GM23338 (cell line): ENCODE measurements at regions not wholly inside any gene's neighbourhood (a gene's known extent, or its start where the extent isn't known, plus 50 kb on each side); places are given as distances from the start of the nearest gene placed in this dataset.

Source experiments
- ATAC-seq: fragments of 200-7000 bp; cut with Tn5 transposase; 3 replicates; pipeline ENCODE4 v1.9.1; 2020
- DNase-seq: peaks from one replicate; pipeline ENCODE4 v3.0.0-alpha.2; 2015; ENCODE audit warnings: low spot score
- H2AFZ ChIP-seq: fragments of 200-600 bp; sonication (generic); 2 replicates; pipeline ENCODE4 v1.8.0; 2016; ENCODE audit warnings: antibody characterized with exemption, mild to moderate bottlenecking, moderate library complexity
- H3F3A ChIP-seq: fragments of 200-600 bp; sonication (generic); replicated peaks from 2 replicates; pipeline ENCODE4 v1.8.0; 2017; ENCODE audit warnings: antibody characterized with exemption, mixed run types, low read depth
- H3K27ac ChIP-seq: fragments of 200-600 bp; sonication (generic); 2 replicates; pipeline ENCODE4 v1.6.1; 2016; ENCODE audit warnings: low read depth
- H3K27me3 ChIP-seq: fragments of 200-600 bp; sonication (generic); 2 replicates; pipeline ENCODE4 v1.8.0; 2016; ENCODE audit warnings: mild to moderate bottlenecking, mixed run types, moderate library complexity; ENCODE audit not compliant: insufficient read depth
- H3K36me3 ChIP-seq: fragments of 200-600 bp; sonication (generic); 2 replicates; pipeline ENCODE4 v1.8.0; 2016; ENCODE audit warnings: mild to moderate bottlenecking; ENCODE audit not compliant: insufficient read depth
- H3K4me1 ChIP-seq: fragments of 200-600 bp; sonication (generic); 2 replicates; pipeline ENCODE4 v1.8.0; 2016; ENCODE audit warnings: mild to moderate bottlenecking, moderate library complexity; ENCODE audit not compliant: insufficient read depth
- H3K4me2 ChIP-seq: fragments of 200-600 bp; sonication (generic); 2 replicates; pipeline ENCODE4 v1.7.1; 2017; ENCODE audit warnings: mixed run types
- H3K4me3 ChIP-seq: fragments of 200-600 bp; sonication (generic); 2 replicates; pipeline ENCODE4 v1.6.1; 2016; ENCODE audit warnings: mixed run types
- H3K79me2 ChIP-seq: fragments of 200-600 bp; sonication (generic); replicated peaks from 2 replicates; pipeline ENCODE4 v1.8.0; 2017; ENCODE audit warnings: mild to moderate bottlenecking; ENCODE audit not compliant: insufficient read depth
- H3K9me2 ChIP-seq: fragments of 200-600 bp; sonication (generic); 2 replicates; pipeline ENCODE4 v1.8.0; 2017; ENCODE audit not compliant: insufficient read depth
- H4K20me1 ChIP-seq: fragments of 200-600 bp; sonication (generic); replicated peaks from 2 replicates; pipeline ENCODE4 v1.8.0; 2017; ENCODE audit warnings: mild to moderate bottlenecking; ENCODE audit not compliant: insufficient read depth
- H3K27ac Mint-ChIP-seq: 2 replicates; pipeline ENCODE4 v1.8.0; 2020; ENCODE audit warnings: inconsistent platforms, mild to moderate bottlenecking, moderate library complexity, mixed read lengths
- H3K27me3 Mint-ChIP-seq: 3 replicates; pipeline ENCODE4 v1.8.0; 2022; ENCODE audit warnings: low read depth, mild to moderate bottlenecking, moderate library complexity, mixed read lengths, inconsistent platforms; ENCODE audit not compliant: insufficient read depth, poor library complexity
- H3K36me3 Mint-ChIP-seq: 3 replicates; pipeline ENCODE4 v1.8.0; 2021; ENCODE audit warnings: low read depth, mild to moderate bottlenecking, inconsistent platforms, moderate library complexity, mixed read lengths
- H3K4me1 Mint-ChIP-seq: 3 replicates; pipeline ENCODE4 v1.8.0; 2020; ENCODE audit warnings: mild to moderate bottlenecking, inconsistent platforms, mixed read lengths
- H3K4me3 Mint-ChIP-seq: 3 replicates; pipeline ENCODE4 v1.8.0; 2021; ENCODE audit warnings: moderate library complexity, mild to moderate bottlenecking, inconsistent platforms, mixed read lengths
- H3K9me3 Mint-ChIP-seq: 3 replicates; pipeline ENCODE4 v1.8.0; 2020; ENCODE audit warnings: moderate library complexity, mild to moderate bottlenecking, inconsistent platforms, mixed read lengths
- EZH2phosphoT487 ChIP-seq: fragments of 200-600 bp; sonication (generic); IDR thresholded peaks from one replicate; pipeline ENCODE4 v1.8.1; 2018; ENCODE audit warnings: antibody characterized with exemption; ENCODE audit not compliant: unreplicated experiment
- NANOG ChIP-seq: IDR thresholded peaks from 2 replicates; pipeline ENCODE4 v1.6.1; 2016; ENCODE audit warnings: antibody characterized with exemption, borderline replicate concordance
- POLR2AphosphoS5 ChIP-seq: IDR thresholded peaks from 2 replicates; pipeline ENCODE4 v1.6.1; 2016; ENCODE audit warnings: antibody characterized with exemption, low read depth
- ZNF114 ChIP-seq: fragments of 250-450 bp; sonication (Bioruptor Pico); IDR thresholded peaks from 2 replicates; pipeline ENCODE4 v1.5.0; 2020; ENCODE audit warnings: mild to moderate bottlenecking, moderate library complexity
- ZNF331 ChIP-seq: fragments of 250-450 bp; sonication (Bioruptor Pico); IDR thresholded peaks from 2 replicates; pipeline ENCODE4 v1.5.0; 2020; ENCODE audit warnings: low read depth, mild to moderate bottlenecking, moderate library complexity
- TF ChIP-seq, protein P1 (sequence below): fragments of 250-450 bp; sonication (Bioruptor Pico); IDR thresholded peaks from 2 replicates; pipeline ENCODE4 v1.5.0; 2020; ENCODE audit warnings: mild to moderate bottlenecking, moderate library complexity
- TF ChIP-seq, protein P2 (sequence below), 2 experiments: fragments of 200-600 bp in 1 of 2; sonication (generic) in 1 of 2; conservative IDR thresholded peaks; 2 replicates each; pipeline versions ENCODE4 v1.5.1 to v1.6.1; 2016 to 2017; ENCODE audit warnings: antibody characterized with exemption in 2 of 2, low read depth in 2 of 2, mild to moderate bottlenecking in 2 of 2, moderate library complexity in 1 of 2

DNA sequence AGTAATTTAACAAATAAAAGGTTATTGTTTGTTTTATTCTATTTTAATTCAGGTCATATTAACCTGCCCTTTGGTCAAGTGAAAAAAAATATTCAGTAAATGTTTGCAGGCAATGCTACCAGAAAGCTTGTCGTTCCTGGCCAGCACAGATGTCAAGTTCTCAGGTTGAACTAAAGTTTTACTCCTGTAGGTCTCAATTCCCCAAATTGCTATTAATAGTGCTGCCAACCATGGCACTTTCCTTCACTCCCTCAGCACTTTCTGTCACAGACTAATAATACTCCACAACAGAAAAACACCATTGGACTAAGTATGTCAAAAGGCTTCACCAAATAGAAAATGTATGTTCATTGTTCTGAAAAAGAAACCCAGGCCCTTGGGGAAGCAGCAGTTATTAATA lies 79.2 kb upstream of the C4orf54 start (continued):
- TF ChIP-seq, protein P1, sequence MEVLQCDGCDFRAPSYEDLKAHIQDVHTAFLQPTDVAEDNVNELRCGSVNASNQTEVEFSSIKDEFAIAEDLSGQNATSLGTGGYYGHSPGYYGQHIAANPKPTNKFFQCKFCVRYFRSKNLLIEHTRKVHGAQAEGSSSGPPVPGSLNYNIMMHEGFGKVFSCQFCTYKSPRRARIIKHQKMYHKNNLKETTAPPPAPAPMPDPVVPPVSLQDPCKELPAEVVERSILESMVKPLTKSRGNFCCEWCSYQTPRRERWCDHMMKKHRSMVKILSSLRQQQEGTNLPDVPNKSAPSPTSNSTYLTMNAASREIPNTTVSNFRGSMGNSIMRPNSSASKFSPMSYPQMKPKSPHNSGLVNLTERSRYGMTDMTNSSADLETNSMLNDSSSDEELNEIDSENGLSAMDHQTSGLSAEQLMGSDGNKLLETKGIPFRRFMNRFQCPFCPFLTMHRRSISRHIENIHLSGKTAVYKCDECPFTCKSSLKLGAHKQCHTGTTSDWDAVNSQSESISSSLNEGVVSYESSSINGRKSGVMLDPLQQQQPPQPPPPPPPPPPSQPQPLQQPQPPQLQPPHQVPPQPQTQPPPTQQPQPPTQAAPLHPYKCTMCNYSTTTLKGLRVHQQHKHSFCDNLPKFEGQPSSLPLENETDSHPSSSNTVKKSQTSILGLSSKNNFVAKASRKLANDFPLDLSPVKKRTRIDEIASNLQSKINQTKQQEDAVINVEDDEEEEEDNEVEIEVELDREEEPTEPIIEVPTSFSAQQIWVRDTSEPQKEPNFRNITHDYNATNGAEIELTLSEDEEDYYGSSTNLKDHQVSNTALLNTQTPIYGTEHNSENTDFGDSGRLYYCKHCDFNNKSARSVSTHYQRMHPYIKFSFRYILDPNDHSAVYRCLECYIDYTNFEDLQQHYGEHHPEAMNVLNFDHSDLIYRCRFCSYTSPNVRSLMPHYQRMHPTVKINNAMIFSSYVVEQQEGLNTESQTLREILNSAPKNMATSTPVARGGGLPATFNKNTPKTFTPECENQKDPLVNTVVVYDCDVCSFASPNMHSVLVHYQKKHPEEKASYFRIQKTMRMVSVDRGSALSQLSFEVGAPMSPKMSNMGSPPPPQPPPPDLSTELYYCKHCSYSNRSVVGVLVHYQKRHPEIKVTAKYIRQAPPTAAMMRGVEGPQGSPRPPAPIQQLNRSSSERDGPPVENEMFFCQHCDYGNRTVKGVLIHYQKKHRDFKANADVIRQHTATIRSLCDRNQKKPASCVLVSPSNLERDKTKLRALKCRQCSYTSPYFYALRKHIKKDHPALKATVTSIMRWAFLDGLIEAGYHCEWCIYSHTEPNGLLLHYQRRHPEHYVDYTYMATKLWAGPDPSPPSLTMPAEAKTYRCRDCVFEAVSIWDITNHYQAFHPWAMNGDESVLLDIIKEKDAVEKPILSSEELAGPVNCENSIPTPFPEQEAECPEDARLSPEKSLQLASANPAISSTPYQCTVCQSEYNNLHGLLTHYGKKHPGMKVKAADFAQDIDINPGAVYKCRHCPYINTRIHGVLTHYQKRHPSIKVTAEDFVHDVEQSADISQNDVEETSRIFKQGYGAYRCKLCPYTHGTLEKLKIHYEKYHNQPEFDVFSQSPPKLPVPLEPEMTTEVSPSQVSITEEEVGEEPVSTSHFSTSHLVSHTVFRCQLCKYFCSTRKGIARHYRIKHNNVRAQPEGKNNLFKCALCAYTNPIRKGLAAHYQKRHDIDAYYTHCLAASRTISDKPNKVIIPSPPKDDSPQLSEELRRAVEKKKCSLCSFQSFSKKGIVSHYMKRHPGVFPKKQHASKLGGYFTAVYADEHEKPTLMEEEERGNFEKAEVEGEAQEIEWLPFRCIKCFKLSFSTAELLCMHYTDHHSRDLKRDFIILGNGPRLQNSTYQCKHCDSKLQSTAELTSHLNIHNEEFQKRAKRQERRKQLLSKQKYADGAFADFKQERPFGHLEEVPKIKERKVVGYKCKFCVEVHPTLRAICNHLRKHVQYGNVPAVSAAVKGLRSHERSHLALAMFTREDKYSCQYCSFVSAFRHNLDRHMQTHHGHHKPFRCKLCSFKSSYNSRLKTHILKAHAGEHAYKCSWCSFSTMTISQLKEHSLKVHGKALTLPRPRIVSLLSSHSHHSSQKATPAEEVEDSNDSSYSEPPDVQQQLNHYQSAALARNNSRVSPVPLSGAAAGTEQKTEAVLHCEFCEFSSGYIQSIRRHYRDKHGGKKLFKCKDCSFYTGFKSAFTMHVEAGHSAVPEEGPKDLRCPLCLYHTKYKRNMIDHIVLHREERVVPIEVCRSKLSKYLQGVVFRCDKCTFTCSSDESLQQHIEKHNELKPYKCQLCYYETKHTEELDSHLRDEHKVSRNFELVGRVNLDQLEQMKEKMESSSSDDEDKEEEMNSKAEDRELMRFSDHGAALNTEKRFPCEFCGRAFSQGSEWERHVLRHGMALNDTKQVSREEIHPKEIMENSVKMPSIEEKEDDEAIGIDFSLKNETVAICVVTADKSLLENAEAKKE (CRISPR knock-in tag) = no peak
- TF ChIP-seq ZNF114 (CRISPR knock-in tag) (no peak), POLR2AphosphoS5 (no peak)
- TF ChIP-seq, protein P2, sequence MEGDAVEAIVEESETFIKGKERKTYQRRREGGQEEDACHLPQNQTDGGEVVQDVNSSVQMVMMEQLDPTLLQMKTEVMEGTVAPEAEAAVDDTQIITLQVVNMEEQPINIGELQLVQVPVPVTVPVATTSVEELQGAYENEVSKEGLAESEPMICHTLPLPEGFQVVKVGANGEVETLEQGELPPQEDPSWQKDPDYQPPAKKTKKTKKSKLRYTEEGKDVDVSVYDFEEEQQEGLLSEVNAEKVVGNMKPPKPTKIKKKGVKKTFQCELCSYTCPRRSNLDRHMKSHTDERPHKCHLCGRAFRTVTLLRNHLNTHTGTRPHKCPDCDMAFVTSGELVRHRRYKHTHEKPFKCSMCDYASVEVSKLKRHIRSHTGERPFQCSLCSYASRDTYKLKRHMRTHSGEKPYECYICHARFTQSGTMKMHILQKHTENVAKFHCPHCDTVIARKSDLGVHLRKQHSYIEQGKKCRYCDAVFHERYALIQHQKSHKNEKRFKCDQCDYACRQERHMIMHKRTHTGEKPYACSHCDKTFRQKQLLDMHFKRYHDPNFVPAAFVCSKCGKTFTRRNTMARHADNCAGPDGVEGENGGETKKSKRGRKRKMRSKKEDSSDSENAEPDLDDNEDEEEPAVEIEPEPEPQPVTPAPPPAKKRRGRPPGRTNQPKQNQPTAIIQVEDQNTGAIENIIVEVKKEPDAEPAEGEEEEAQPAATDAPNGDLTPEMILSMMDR (conservative IDR thresholded peaks at IDR 0.05; ENCODE audit: low read depth in 2 of 2) = no peak

DNA sequence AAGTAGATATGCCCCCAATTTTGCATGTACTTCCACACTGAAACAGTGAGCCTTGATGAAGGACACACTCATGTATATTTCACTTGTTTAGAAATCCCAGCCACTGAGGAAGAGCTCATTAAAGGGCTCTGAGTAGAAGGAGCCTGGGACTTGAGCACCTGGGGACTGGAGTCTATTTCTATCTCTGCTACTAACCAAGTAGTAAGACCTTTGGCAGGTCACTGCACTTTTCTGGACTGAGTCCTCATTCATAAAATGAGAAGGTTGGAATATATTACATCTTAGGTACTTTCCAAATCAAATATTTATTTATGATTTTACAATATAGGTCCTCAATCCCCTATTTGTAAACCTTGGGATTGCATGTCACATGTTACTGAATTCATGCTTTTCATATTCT lies 78.2 kb upstream of the C4orf54 start:
- H3K27ac ChIP-seq = no peak overlapping the region
- H3F3A ChIP-seq = no peaks in the 10 kb centered on the region
- H2AFZ ChIP-seq = no peak overlapping the region
- peaks cover 22% of the 10 kb centered on the region for H3K36me3 Mint-ChIP-seq
- no peaks in the 10 kb centered on the region for H3K4me1 ChIP-seq
- H3K27ac Mint-ChIP-seq = no peak overlapping the region
- peaks cover 3% of the 10 kb centered on the region; the same call in 2 of the 3 replicates for H3K4me1 Mint-ChIP-seq
- H3K4me3 ChIP-seq = no peak overlapping the region
- H3K9me3 Mint-ChIP-seq = peaks cover 29% of the 10 kb centered on the region
- no peak for TF ChIP-seq NANOG
- TF ChIP-seq EZH2phosphoT487 = no peak
- no peak for TF ChIP-seq ZNF331 (CRISPR knock-in tag)
- no peak for DNase-seq
- no peaks in the 10 kb centered on the region for H3K27me3 ChIP-seq
- H3K4me2 ChIP-seq = no peak overlapping the region
- no peaks in the 10 kb centered on the region for H3K79me2 ChIP-seq
- no peak overlapping the region for H3K4me3 Mint-ChIP-seq
- no peak for ATAC-seq
- no peaks in the 10 kb centered on the region for H4K20me1 ChIP-seq
- no peaks in the 10 kb centered on the region for H3K36me3 ChIP-seq
- no peaks in the 10 kb centered on the region for H3K27me3 Mint-ChIP-seq
- peaks cover 3% of the 10 kb centered on the region; the same call in 1 of the 2 replicates for H3K9me2 ChIP-seq
